Transverse colon (tissue), 4 donors: ENCODE measurements at regions not wholly inside any gene's neighbourhood (a gene's known extent, or its start where the extent isn't known, plus 50 kb on each side); places are given as distances from the start of the nearest gene placed in this dataset.

Experiments
- EP300 ChIP-seq: sonication (generic); formaldehyde crosslinking; IDR thresholded peaks from one replicate; pipeline ENCODE4 v1.6.1; 2017; ENCODE audit warnings: antibody characterized with exemption, low read depth
- POLR2A ChIP-seq: fragments of 450-650 bp; IDR thresholded peaks from one replicate; pipeline ENCODE4 v1.6.1; 2016; ENCODE audit warnings: antibody characterized with exemption, mild to moderate bottlenecking, moderate library complexity
- POLR2AphosphoS5 ChIP-seq, 3 donors: sonication (generic); formaldehyde crosslinking; IDR thresholded peaks; one replicate each; pipeline ENCODE4 v1.6.1; 2016; ENCODE audit warnings: antibody characterized with exemption in 3 of 3
- TF ChIP-seq, protein P1 (sequence below), 5 experiments: fragments of 200-600 bp in 3 of 5; fragments of 450-650 bp in 2 of 5; sonication (generic) in 3 of 5; IDR thresholded peaks; 1 replicate in 2 of 5; 2 replicates in 3 of 5; pipeline ENCODE4 v1.5.1; 2016 to 2017; ENCODE audit warnings: antibody characterized with exemption in 5 of 5, inconsistent platforms in 3 of 5, mild to moderate bottlenecking in 2 of 5, moderate library complexity in 1 of 5

DNA sequence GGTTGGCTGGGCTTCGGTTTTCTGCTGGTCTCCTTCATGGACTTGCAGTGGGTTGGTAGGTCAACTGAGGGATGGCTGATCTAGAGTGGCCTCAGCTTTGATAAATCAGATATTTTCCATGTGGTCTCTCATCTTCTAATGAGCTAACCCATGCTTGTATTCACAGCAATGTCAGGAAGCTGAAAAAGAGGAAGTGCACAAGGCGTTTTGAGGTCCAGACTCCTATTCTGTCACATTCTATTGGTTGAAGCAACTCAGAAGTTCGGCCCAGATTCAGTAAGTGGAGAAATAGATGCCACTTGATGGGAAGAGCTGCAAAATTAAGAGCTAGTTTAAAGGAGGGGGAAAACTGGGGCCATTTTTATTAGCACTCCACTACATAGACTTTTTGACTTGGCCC, 361.2 kb downstream of the DIPK2A start:
- TF ChIP-seq POLR2A (no peak), EP300 (no peak), POLR2AphosphoS5 (IDR thresholded peaks at IDR 0.05) (no peak)
- TF ChIP-seq, protein P1, sequence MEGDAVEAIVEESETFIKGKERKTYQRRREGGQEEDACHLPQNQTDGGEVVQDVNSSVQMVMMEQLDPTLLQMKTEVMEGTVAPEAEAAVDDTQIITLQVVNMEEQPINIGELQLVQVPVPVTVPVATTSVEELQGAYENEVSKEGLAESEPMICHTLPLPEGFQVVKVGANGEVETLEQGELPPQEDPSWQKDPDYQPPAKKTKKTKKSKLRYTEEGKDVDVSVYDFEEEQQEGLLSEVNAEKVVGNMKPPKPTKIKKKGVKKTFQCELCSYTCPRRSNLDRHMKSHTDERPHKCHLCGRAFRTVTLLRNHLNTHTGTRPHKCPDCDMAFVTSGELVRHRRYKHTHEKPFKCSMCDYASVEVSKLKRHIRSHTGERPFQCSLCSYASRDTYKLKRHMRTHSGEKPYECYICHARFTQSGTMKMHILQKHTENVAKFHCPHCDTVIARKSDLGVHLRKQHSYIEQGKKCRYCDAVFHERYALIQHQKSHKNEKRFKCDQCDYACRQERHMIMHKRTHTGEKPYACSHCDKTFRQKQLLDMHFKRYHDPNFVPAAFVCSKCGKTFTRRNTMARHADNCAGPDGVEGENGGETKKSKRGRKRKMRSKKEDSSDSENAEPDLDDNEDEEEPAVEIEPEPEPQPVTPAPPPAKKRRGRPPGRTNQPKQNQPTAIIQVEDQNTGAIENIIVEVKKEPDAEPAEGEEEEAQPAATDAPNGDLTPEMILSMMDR (IDR thresholded peaks at IDR 0.05), result no peak
